ENCODE measurements at regions not wholly inside any gene's neighbourhood (a gene's known extent, or its start where the extent isn't known, plus 50 kb on each side); places are given as distances from the start of the nearest gene placed in this dataset.

DNA sequence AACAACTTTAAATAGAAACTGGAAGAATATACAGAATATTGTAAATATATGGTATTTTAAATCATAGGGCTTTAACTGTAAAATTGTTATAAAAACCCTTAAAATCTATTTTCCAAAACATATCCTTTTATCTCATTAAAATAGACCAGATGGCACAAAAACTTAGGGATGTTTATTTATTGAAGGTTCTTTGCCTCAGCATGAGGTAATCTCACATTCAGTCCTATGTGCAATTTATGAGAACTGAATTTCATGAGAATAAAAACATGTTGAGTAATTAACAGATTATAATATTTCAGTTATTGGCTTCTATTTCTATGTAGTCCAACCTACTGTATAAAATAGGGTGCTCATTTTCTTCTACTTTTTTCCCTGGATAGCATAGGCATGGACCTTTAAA is 329.2 kb upstream of the PRR16 start:
- peaks cover 5% of the 10 kb centered on the region for H3K9me3 Mint-ChIP-seq (ENCODE audit: low read depth)
- H3K4me1 Mint-ChIP-seq (ENCODE audit: low read depth): peaks cover 2% of the 10 kb centered on the region
- no peak overlapping the region for H3K4me3 Mint-ChIP-seq (ENCODE audit: low read depth)
- no peaks in the 10 kb centered on the region for H3K36me3 Mint-ChIP-seq (ENCODE audit: insufficient read depth)
- TF ChIP-seq, protein P1, sequence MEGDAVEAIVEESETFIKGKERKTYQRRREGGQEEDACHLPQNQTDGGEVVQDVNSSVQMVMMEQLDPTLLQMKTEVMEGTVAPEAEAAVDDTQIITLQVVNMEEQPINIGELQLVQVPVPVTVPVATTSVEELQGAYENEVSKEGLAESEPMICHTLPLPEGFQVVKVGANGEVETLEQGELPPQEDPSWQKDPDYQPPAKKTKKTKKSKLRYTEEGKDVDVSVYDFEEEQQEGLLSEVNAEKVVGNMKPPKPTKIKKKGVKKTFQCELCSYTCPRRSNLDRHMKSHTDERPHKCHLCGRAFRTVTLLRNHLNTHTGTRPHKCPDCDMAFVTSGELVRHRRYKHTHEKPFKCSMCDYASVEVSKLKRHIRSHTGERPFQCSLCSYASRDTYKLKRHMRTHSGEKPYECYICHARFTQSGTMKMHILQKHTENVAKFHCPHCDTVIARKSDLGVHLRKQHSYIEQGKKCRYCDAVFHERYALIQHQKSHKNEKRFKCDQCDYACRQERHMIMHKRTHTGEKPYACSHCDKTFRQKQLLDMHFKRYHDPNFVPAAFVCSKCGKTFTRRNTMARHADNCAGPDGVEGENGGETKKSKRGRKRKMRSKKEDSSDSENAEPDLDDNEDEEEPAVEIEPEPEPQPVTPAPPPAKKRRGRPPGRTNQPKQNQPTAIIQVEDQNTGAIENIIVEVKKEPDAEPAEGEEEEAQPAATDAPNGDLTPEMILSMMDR (IDR thresholded peaks at IDR 0.05; ENCODE audit: unreplicated experiment): no peak
- no peak for DNase-seq (ENCODE audit: low spot score, unreplicated experiment)
- no peaks in the 10 kb centered on the region for H3K27me3 Mint-ChIP-seq
- no peak overlapping the region for H3K27ac Mint-ChIP-seq

DNA sequence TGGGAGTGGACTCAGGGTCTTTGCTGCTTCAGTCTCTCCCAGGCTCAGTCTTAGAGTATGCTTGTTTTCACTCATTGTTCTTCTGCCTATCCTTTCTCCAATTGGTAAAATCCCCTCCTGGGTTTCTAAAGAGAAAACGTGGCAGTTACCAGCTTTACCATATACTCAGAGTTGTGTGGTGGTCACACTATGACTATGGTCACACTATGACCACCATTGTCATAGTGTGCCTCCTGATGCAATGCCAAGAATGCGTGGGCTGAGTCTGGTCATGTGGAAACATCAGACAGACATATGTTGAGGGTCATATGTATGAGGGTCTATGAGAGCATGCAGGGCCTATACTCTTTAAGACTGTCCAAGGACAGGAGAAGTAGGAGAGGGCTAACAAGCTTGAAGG is 326.5 kb upstream of the PRR16 start:
- H3K9me3 Mint-ChIP-seq (ENCODE audit: low read depth): no peaks in the 10 kb centered on the region
- DNase-seq (ENCODE audit: low spot score, unreplicated experiment): no peak
- H3K27ac Mint-ChIP-seq: no peak overlapping the region
- H3K27me3 Mint-ChIP-seq: no peaks in the 10 kb centered on the region
- H3K4me1 Mint-ChIP-seq (ENCODE audit: low read depth): peaks cover 2% of the 10 kb centered on the region
- no peak overlapping the region for H3K4me3 Mint-ChIP-seq (ENCODE audit: low read depth)
- TF ChIP-seq, protein P1 (IDR thresholded peaks at IDR 0.05; ENCODE audit: unreplicated experiment): no peak
- H3K36me3 Mint-ChIP-seq (ENCODE audit: insufficient read depth): no peaks in the 10 kb centered on the region

DNA sequence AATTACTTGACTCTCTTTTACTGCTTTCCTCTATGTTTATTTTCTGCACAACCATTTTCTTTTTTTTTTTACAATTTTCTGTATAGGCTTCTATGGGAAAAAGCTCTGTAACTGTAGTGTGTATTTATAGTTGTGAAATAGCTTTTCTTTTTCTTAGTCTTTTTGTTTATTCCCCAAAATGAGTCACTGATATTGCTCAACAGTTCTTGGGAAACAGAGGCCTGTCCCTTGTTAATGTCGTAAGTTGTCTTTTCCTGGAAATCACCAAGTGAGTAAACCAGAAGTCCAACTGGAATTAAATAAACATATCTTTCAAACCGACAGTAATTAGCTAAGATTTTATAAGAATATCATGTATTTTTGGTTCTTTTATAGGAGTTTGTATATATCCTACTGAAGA is 325.1 kb upstream of the PRR16 start:
- H3K9me3 Mint-ChIP-seq (ENCODE audit: low read depth): peaks cover under 1% of the 10 kb centered on the region
- no peaks in the 10 kb centered on the region for H3K4me1 Mint-ChIP-seq (ENCODE audit: low read depth)
- no peaks in the 10 kb centered on the region for H3K36me3 Mint-ChIP-seq (ENCODE audit: insufficient read depth)
- H3K4me3 Mint-ChIP-seq (ENCODE audit: low read depth): no peak overlapping the region
- no peak for DNase-seq (ENCODE audit: low spot score, unreplicated experiment)
- H3K27me3 Mint-ChIP-seq: no peaks in the 10 kb centered on the region
- no peak overlapping the region for H3K27ac Mint-ChIP-seq
- TF ChIP-seq, protein P1 (IDR thresholded peaks at IDR 0.05; ENCODE audit: unreplicated experiment): no peak

DNA sequence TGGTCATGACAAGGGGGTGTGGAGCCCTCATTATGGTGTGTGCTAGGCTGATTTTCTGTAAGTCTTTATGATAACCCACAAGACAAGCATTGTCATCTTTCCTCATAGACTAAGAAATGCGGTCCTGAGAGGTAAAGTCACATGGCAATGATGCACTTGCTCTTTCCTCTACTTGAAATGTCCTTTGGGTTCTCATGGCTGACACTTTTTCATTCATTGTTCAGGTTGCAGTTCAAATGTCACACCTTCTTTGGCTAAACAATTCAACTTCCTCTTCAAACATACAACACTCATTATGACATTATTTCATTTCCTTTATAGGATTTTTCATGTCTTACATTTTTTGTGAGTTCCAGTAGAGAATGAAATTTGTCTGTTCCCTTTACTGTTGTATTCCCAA is 323.6 kb upstream of the PRR16 start:
- TF ChIP-seq, protein P1 (IDR thresholded peaks at IDR 0.05; ENCODE audit: unreplicated experiment): no peak
- no peak for DNase-seq (ENCODE audit: low spot score, unreplicated experiment)
- Mint-ChIP-seq H3K27me3 (no peaks in the 10 kb centered on the region), H3K36me3 (ENCODE audit: insufficient read depth) (no peaks in the 10 kb centered on the region), H3K9me3 (ENCODE audit: low read depth) (peaks cover 7% of the 10 kb centered on the region), H3K27ac (no peak overlapping the region), H3K4me1 (ENCODE audit: low read depth) (no peaks in the 10 kb centered on the region), H3K4me3 (ENCODE audit: low read depth) (no peak overlapping the region)

DNA sequence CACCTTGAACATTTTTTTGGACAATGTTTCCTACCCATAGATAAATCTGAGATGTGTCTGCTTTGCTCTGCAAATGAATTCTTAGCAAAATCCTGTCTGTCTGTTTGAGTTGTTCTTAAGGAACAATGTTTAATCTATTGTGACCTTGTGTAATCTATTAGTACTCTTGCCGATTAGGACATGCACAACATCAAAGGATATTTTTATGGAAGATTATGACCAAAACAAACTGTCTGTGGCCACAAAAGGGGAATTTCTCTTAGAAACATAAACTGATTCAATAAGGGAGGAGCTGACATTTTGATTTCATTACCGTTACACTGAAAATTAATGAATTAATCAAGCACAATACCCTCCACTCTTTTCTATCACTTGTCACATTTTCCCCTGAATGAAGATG is 323.0 kb upstream of the PRR16 start:
- no peak for DNase-seq (ENCODE audit: low spot score, unreplicated experiment)
- peaks cover 13% of the 10 kb centered on the region for H3K9me3 Mint-ChIP-seq (ENCODE audit: low read depth)
- H3K4me1 Mint-ChIP-seq (ENCODE audit: low read depth): no peaks in the 10 kb centered on the region
- TF ChIP-seq, protein P1 (IDR thresholded peaks at IDR 0.05; ENCODE audit: unreplicated experiment): no peak
- no peaks in the 10 kb centered on the region for H3K27me3 Mint-ChIP-seq
- no peak overlapping the region for H3K4me3 Mint-ChIP-seq (ENCODE audit: low read depth)
- H3K27ac Mint-ChIP-seq: no peak overlapping the region
- no peaks in the 10 kb centered on the region for H3K36me3 Mint-ChIP-seq (ENCODE audit: insufficient read depth)

All from progenitor cell of endocrine pancreas (in vitro differentiated cells).